Upper lobe of left lung (tissue), 4 donors: ENCODE measurements at regions not wholly inside any gene's neighbourhood (a gene's known extent, or its start where the extent isn't known, plus 50 kb on each side); places are given as distances from the start of the nearest gene placed in this dataset.

Experiments used
- EP300 ChIP-seq, 4 donors: sonication (generic); formaldehyde crosslinking; IDR thresholded peaks; one replicate each; pipeline ENCODE4 v1.5.1; 2017; ENCODE audit warnings: antibody characterized with exemption in 4 of 4, control low read depth in 2 of 4
- POLR2A ChIP-seq, 4 donors: fragments of 450-650 bp; IDR thresholded peaks; one replicate each; pipeline ENCODE4 v1.5.1; 2016 to 2017; ENCODE audit warnings: antibody characterized with exemption in 4 of 4, mild to moderate bottlenecking in 2 of 4
- POLR2AphosphoS5 ChIP-seq, 2 donors: sonication (generic); formaldehyde crosslinking; IDR thresholded peaks; one replicate each; pipeline ENCODE4 v1.5.1; 2017; ENCODE audit warnings: antibody characterized with exemption in 2 of 2
- TF ChIP-seq, protein P1 (sequence below), 6 experiments: fragments of 450-650 bp in 4 of 6; fragments of 200-600 bp in 2 of 6; sonication (generic) in 2 of 6; IDR thresholded peaks; one replicate each; pipeline ENCODE4 v1.5.1; 2016 to 2019; ENCODE audit warnings: antibody characterized with exemption in 6 of 6

- TF ChIP-seq POLR2A (IDR thresholded peaks at IDR 0.05) (no peak), POLR2AphosphoS5 (IDR thresholded peaks at IDR 0.05) (no peak), EP300 (IDR thresholded peaks at IDR 0.05) (no peak)
- TF ChIP-seq, protein P1, sequence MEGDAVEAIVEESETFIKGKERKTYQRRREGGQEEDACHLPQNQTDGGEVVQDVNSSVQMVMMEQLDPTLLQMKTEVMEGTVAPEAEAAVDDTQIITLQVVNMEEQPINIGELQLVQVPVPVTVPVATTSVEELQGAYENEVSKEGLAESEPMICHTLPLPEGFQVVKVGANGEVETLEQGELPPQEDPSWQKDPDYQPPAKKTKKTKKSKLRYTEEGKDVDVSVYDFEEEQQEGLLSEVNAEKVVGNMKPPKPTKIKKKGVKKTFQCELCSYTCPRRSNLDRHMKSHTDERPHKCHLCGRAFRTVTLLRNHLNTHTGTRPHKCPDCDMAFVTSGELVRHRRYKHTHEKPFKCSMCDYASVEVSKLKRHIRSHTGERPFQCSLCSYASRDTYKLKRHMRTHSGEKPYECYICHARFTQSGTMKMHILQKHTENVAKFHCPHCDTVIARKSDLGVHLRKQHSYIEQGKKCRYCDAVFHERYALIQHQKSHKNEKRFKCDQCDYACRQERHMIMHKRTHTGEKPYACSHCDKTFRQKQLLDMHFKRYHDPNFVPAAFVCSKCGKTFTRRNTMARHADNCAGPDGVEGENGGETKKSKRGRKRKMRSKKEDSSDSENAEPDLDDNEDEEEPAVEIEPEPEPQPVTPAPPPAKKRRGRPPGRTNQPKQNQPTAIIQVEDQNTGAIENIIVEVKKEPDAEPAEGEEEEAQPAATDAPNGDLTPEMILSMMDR (IDR thresholded peaks at IDR 0.05) = no peak
These were observed 160.8 kb downstream of the TUSC7 start for GRCh38 chr3:116870379-116870778.
